Body of pancreas (tissue), 4 donors: ENCODE measurements at regions not wholly inside any gene's neighbourhood (a gene's known extent, or its start where the extent isn't known, plus 50 kb on each side); places are given as distances from the start of the nearest gene placed in this dataset.
"Not testable (repeated sequence)": the region's sequence is repeated elsewhere in the genome, so short reads cannot be mapped to it uniquely, and the experiment has no call there.

ENCODE experiments used
- POLR2A ChIP-seq, 3 donors: fragments of 450-650 bp; IDR thresholded peaks; one replicate each; pipeline ENCODE4 v1.6.1; 2016; ENCODE audit warnings: antibody characterized with exemption in 3 of 3, mild to moderate bottlenecking in 2 of 3
- TF ChIP-seq, protein P1 (sequence below), 7 experiments: fragments of 450-650 bp in 4 of 7; fragments of 200-600 bp in 3 of 7; sonication (generic) in 3 of 7; IDR thresholded peaks; one replicate each; pipeline ENCODE4 v1.5.1; 2016 to 2019; ENCODE audit warnings: antibody characterized with exemption in 7 of 7

DNA sequence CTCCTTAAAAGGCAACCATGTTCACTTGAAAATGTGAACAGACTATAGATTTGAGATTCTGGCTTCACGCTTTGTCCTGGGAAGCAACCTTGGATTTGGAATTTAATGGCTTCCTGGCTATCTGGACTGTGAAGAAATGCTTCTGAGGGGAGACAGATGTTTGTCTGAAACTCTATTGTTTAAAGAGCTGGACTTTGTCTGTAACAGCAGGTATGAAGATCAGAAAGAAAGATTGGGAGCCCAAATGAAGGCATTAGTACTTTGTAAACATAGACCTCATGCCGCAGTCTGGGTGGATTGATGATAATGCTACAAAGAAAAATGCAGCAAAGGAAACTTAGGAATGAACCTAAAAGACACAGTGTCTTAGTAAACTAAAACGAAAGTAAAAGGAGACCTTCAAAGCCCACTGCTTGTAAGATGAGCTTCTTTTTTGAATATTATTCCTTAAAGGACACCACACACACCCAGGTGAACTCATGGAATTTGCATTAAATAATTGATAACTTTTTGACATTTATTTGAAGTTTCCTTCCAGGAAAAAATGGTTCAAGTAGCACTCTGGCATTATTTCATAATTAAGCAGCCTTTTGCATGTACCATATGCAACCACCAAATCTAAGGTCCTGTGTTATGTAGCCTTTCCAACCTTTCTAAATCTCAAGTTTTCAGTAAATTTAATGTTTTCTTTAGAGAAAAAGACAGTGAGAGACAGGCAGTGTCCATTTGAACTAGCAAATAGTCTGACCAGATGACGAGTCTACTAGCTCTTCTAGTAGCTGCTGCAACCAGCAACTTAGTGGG is 119.9 kb downstream of the SPDYE17 start:
- TF ChIP-seq, protein P1, sequence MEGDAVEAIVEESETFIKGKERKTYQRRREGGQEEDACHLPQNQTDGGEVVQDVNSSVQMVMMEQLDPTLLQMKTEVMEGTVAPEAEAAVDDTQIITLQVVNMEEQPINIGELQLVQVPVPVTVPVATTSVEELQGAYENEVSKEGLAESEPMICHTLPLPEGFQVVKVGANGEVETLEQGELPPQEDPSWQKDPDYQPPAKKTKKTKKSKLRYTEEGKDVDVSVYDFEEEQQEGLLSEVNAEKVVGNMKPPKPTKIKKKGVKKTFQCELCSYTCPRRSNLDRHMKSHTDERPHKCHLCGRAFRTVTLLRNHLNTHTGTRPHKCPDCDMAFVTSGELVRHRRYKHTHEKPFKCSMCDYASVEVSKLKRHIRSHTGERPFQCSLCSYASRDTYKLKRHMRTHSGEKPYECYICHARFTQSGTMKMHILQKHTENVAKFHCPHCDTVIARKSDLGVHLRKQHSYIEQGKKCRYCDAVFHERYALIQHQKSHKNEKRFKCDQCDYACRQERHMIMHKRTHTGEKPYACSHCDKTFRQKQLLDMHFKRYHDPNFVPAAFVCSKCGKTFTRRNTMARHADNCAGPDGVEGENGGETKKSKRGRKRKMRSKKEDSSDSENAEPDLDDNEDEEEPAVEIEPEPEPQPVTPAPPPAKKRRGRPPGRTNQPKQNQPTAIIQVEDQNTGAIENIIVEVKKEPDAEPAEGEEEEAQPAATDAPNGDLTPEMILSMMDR (IDR thresholded peaks at IDR 0.05): not testable (repeated sequence)
- not testable (repeated sequence) for TF ChIP-seq POLR2A (IDR thresholded peaks at IDR 0.05)
